ENCODE measurements at regions not wholly inside any gene's neighbourhood (a gene's known extent, or its start where the extent isn't known, plus 50 kb on each side); places are given as distances from the start of the nearest gene placed in this dataset.

DNA sequence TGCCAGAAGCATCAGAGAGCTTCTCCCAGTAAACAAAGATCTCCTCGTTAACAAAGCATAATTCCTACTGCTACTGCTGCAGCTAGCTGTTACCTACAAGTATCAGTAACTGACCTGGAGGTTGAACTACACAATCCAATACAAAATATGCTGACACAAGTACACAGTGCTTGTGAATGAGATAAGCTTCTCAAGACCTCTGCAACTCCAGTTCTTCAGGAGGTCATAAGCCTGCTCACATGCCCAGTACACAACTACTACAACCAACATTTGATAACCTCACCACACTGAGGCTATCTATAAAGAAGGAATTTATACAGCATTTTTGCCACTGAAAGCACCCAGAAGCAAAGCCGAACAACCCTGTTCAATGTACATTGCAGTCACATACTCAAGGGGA lies 66.7 kb upstream of the SMARCAD1 start:
- TF ChIP-seq, protein P1, sequence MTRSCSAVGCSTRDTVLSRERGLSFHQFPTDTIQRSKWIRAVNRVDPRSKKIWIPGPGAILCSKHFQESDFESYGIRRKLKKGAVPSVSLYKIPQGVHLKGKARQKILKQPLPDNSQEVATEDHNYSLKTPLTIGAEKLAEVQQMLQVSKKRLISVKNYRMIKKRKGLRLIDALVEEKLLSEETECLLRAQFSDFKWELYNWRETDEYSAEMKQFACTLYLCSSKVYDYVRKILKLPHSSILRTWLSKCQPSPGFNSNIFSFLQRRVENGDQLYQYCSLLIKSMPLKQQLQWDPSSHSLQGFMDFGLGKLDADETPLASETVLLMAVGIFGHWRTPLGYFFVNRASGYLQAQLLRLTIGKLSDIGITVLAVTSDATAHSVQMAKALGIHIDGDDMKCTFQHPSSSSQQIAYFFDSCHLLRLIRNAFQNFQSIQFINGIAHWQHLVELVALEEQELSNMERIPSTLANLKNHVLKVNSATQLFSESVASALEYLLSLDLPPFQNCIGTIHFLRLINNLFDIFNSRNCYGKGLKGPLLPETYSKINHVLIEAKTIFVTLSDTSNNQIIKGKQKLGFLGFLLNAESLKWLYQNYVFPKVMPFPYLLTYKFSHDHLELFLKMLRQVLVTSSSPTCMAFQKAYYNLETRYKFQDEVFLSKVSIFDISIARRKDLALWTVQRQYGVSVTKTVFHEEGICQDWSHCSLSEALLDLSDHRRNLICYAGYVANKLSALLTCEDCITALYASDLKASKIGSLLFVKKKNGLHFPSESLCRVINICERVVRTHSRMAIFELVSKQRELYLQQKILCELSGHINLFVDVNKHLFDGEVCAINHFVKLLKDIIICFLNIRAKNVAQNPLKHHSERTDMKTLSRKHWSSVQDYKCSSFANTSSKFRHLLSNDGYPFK (CRISPR knock-in tag; IDR thresholded peaks at IDR 0.05; ENCODE audit: borderline replicate concordance): no peak
- TF ChIP-seq ZNF282 (IDR thresholded peaks at IDR 0.05; ENCODE audit: partially characterized antibody): no peak
- TF ChIP-seq, protein P2, sequence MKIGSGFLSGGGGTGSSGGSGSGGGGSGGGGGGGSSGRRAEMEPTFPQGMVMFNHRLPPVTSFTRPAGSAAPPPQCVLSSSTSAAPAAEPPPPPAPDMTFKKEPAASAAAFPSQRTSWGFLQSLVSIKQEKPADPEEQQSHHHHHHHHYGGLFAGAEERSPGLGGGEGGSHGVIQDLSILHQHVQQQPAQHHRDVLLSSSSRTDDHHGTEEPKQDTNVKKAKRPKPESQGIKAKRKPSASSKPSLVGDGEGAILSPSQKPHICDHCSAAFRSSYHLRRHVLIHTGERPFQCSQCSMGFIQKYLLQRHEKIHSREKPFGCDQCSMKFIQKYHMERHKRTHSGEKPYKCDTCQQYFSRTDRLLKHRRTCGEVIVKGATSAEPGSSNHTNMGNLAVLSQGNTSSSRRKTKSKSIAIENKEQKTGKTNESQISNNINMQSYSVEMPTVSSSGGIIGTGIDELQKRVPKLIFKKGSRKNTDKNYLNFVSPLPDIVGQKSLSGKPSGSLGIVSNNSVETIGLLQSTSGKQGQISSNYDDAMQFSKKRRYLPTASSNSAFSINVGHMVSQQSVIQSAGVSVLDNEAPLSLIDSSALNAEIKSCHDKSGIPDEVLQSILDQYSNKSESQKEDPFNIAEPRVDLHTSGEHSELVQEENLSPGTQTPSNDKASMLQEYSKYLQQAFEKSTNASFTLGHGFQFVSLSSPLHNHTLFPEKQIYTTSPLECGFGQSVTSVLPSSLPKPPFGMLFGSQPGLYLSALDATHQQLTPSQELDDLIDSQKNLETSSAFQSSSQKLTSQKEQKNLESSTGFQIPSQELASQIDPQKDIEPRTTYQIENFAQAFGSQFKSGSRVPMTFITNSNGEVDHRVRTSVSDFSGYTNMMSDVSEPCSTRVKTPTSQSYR (CRISPR knock-in tag; IDR thresholded peaks at IDR 0.05; ENCODE audit: borderline replicate concordance): no peak
- no peak for TF ChIP-seq ATF7 (IDR thresholded peaks at IDR 0.05)
- TF ChIP-seq ATF7 (CRISPR knock-in tag; IDR thresholded peaks at IDR 0.05): no peak
- no peak for TF ChIP-seq POLR2A (IDR thresholded peaks at IDR 0.05; ENCODE audit: insufficient read depth in 1 of 2, low read depth in 2 of 2, low read length in 2 of 2)
- TF ChIP-seq FOXK1 (CRISPR knock-in tag; IDR thresholded peaks at IDR 0.05; ENCODE audit: borderline replicate concordance, low read depth): no peak
- TF ChIP-seq JUNB (CRISPR knock-in tag; IDR thresholded peaks at IDR 0.05; ENCODE audit: borderline replicate concordance): no peak
- TF ChIP-seq, protein P3, sequence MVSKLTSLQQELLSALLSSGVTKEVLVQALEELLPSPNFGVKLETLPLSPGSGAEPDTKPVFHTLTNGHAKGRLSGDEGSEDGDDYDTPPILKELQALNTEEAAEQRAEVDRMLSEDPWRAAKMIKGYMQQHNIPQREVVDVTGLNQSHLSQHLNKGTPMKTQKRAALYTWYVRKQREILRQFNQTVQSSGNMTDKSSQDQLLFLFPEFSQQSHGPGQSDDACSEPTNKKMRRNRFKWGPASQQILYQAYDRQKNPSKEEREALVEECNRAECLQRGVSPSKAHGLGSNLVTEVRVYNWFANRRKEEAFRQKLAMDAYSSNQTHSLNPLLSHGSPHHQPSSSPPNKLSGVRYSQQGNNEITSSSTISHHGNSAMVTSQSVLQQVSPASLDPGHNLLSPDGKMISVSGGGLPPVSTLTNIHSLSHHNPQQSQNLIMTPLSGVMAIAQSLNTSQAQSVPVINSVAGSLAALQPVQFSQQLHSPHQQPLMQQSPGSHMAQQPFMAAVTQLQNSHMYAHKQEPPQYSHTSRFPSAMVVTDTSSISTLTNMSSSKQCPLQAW (CRISPR knock-in tag; IDR thresholded peaks at IDR 0.05): no peak
- TF ChIP-seq SATB2 (CRISPR knock-in tag; IDR thresholded peaks at IDR 0.05): no peak
- no peak for TF ChIP-seq EP300 (IDR thresholded peaks at IDR 0.05; ENCODE audit: low read depth in 2 of 2, low read length in 2 of 2)
- no peak for TF ChIP-seq EP300 (CRISPR knock-in tag; IDR thresholded peaks at IDR 0.05; ENCODE audit: borderline replicate concordance)
- no peak for TF ChIP-seq HOXD1 (CRISPR knock-in tag; IDR thresholded peaks at IDR 0.05)
- no peak for TF ChIP-seq NR2F2 (IDR thresholded peaks at IDR 0.05; ENCODE audit: borderline replicate concordance, low read depth)
- TF ChIP-seq, protein P4, sequence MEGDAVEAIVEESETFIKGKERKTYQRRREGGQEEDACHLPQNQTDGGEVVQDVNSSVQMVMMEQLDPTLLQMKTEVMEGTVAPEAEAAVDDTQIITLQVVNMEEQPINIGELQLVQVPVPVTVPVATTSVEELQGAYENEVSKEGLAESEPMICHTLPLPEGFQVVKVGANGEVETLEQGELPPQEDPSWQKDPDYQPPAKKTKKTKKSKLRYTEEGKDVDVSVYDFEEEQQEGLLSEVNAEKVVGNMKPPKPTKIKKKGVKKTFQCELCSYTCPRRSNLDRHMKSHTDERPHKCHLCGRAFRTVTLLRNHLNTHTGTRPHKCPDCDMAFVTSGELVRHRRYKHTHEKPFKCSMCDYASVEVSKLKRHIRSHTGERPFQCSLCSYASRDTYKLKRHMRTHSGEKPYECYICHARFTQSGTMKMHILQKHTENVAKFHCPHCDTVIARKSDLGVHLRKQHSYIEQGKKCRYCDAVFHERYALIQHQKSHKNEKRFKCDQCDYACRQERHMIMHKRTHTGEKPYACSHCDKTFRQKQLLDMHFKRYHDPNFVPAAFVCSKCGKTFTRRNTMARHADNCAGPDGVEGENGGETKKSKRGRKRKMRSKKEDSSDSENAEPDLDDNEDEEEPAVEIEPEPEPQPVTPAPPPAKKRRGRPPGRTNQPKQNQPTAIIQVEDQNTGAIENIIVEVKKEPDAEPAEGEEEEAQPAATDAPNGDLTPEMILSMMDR (CRISPR knock-in tag; IDR thresholded peaks at IDR 0.05): no peak

Data from HepG2 (cell line).